HepG2 (cell line): ENCODE measurements at regions not wholly inside any gene's neighbourhood (a gene's known extent, or its start where the extent isn't known, plus 50 kb on each side); places are given as distances from the start of the nearest gene placed in this dataset.

ENCODE experiments used
- ATAC-seq: fragments of 200-7000 bp; cut with Tn5 transposase; 3 replicates; pipeline ENCODE4 v1.9.1; 2020; ENCODE audit warnings: mild to moderate bottlenecking, moderate library complexity
- BruUV-seq: library from RNA; stranded (reverse); fragments of 400-500 nt; replicated peaks from 2 replicates; lab custom pipeline; 2021; lab: Mats Ljungman, UMichigan
- CTCF ChIA-PET: fragments of 300-600 bp; formaldehyde crosslinking; extraction: SDS; loops from one replicate; lab custom pipeline; 2021; ENCODE audit warnings: low total read pairs, inconsistent platforms, low intra/inter-chr PET ratio; lab: Yijun Ruan, JAX
- POLR2A ChIA-PET: fragments of 350-600 bp; sonication (Branson Sonifier 250); formaldehyde crosslinking; loops from one replicate; lab custom pipeline; 2020; ENCODE audit warnings: antibody characterized with exemption, inconsistent platforms; lab: Yijun Ruan, JAX
- DNase-seq: peaks from one replicate; pipeline ENCODE4 v3.0.0-alpha.2; 2015; ENCODE audit warnings: low spot score
- FAIRE-seq: peaks from 3 replicates; lab custom pipeline; 2011; peaks lifted over from hg19 to GRCh38; lab: Jason Lieb, UNC
- H2AFZ ChIP-seq: one replicate; pipeline ENCODE4 v1.6.1; 2011; ENCODE audit warnings: low read length, inconsistent platforms
- H3K27ac ChIP-seq: fragments of 300-600 bp; 3 replicates; pipeline ENCODE4 v1.8.0; 2011; ENCODE audit warnings: mixed run types, mild to moderate bottlenecking, mixed read lengths, low read length, inconsistent platforms; ENCODE audit not compliant: insufficient read depth; ENCODE audit errors: extremely low read length
- H3K27me3 ChIP-seq, 2 experiments: fragments of 200-600 bp in 1 of 2; 2 replicates in 1 of 2; 3 replicates in 1 of 2; pipeline versions ENCODE4 v1.6.0 to v1.8.0; 2011; ENCODE audit warnings: low read length in 2 of 2, mild to moderate bottlenecking in 2 of 2, moderate library complexity in 2 of 2, inconsistent platforms in 1 of 2; ENCODE audit not compliant: insufficient read depth in 2 of 2, control insufficient read depth in 1 of 2
- H3K36me3 ChIP-seq, 2 experiments: fragments of 200-600 bp in 1 of 2; replicated peaks in 1 of 2; 2 replicates in 1 of 2; 3 replicates in 1 of 2; pipeline versions ENCODE4 v1.5.1 to v1.8.0; 2011; ENCODE audit warnings: low read length in 2 of 2, inconsistent platforms in 1 of 2; ENCODE audit not compliant: insufficient read depth in 2 of 2, control insufficient read depth in 1 of 2
- H3K4me1 ChIP-seq: 2 replicates; pipeline ENCODE4 v1.5.1; 2012; ENCODE audit warnings: low read length, inconsistent platforms; ENCODE audit not compliant: insufficient read depth
- H3K4me2 ChIP-seq: 2 replicates; pipeline ENCODE4 v1.6.0; 2011; ENCODE audit warnings: low read depth, low read length, inconsistent platforms
- H3K4me3 ChIP-seq, 3 experiments: fragments of 200-600 bp in 1 of 3; sonication (generic), shearing (Covaris generic) in 1 of 3; replicated peaks in 1 of 3; 2 replicates each; pipeline ENCODE4 v1.5.1; 2011 to 2016; ENCODE audit warnings: low read length in 3 of 3, inconsistent platforms in 2 of 3, low read depth in 2 of 3, mild to moderate bottlenecking in 2 of 3, control low read depth in 1 of 3, mixed read lengths in 1 of 3; ENCODE audit not compliant: insufficient read depth in 1 of 3
- H3K79me2 ChIP-seq: one replicate; pipeline ENCODE4 v1.6.1; 2011; ENCODE audit warnings: low read length, inconsistent platforms; ENCODE audit not compliant: insufficient read depth
- H3K9ac ChIP-seq: 2 replicates; pipeline ENCODE4 v1.6.0; 2011; ENCODE audit warnings: mild to moderate bottlenecking, low read depth, low read length, inconsistent platforms; ENCODE audit not compliant: insufficient read depth
- H3K9me3 ChIP-seq: 2 replicates; pipeline ENCODE4 v1.5.1; 2012; ENCODE audit warnings: mild to moderate bottlenecking, low read length
- H4K20me1 ChIP-seq: 2 replicates; pipeline ENCODE4 v1.6.0; 2011; ENCODE audit warnings: inconsistent platforms, mild to moderate bottlenecking, low read length, moderate library complexity; ENCODE audit not compliant: insufficient read depth
- E2F2 ChIP-seq: sonication (generic); formaldehyde crosslinking; IDR thresholded peaks from 2 replicates; pipeline ENCODE4 v1.4.0; 2020; ENCODE audit warnings: missing genetic modification reagents, borderline replicate concordance
- FOXO4 ChIP-seq: sonication (generic); formaldehyde crosslinking; conservative IDR thresholded peaks from 2 replicates; pipeline ENCODE4 v1.8.1; 2023; ENCODE audit warnings: missing genetic modification reagents
- HOXA5 ChIP-seq: sonication (generic); formaldehyde crosslinking; IDR thresholded peaks from 2 replicates; pipeline ENCODE4 v1.4.0; 2020; ENCODE audit warnings: missing genetic modification reagents
- NR3C1 ChIP-seq: sonication (generic); formaldehyde crosslinking; IDR thresholded peaks from 2 replicates; pipeline ENCODE4 v1.4.0; 2020; ENCODE audit warnings: missing genetic modification reagents
- POLR2AphosphoS2 ChIP-seq: IDR thresholded peaks from 2 replicates; pipeline ENCODE4 v1.6.1; 2011; ENCODE audit warnings: low read depth, low read length, improper control_type of control experiment
- SPEN ChIP-seq: sonication (generic); formaldehyde crosslinking; IDR thresholded peaks from 2 replicates; pipeline ENCODE4 v1.5.1; 2020; ENCODE audit warnings: low read depth, mild to moderate bottlenecking, missing genetic modification reagents
- SRY ChIP-seq: sonication (generic); formaldehyde crosslinking; IDR thresholded peaks from 2 replicates; pipeline ENCODE4 v1.8.0; 2022; ENCODE audit warnings: mild to moderate bottlenecking, missing genetic modification reagents
- YEATS4 ChIP-seq: sonication (generic); formaldehyde crosslinking; IDR thresholded peaks from 2 replicates; pipeline ENCODE4 v1.4.0; 2020; ENCODE audit warnings: missing genetic modification reagents, borderline replicate concordance
- ZBTB4 ChIP-seq: sonication (generic); formaldehyde crosslinking; IDR thresholded peaks from 2 replicates; pipeline ENCODE4 v1.4.0; 2020; ENCODE audit warnings: missing genetic modification reagents, mild to moderate bottlenecking, borderline replicate concordance
- ZNF235 ChIP-seq: sonication (generic); formaldehyde crosslinking; IDR thresholded peaks from 2 replicates; pipeline ENCODE4 v1.8.1; 2023; ENCODE audit warnings: mild to moderate bottlenecking, missing genetic modification reagents, borderline replicate concordance
- ZNF652 ChIP-seq: IDR thresholded peaks from 2 replicates; pipeline ENCODE4 v1.6.1; 2016; ENCODE audit warnings: low read depth, borderline replicate concordance
- WGBS: methylation state at CpG from one replicate; pipeline ENCODE4 v1.1.6; 2017; ENCODE audit warnings: low lambda C conversion rate; 5-methylcytosine and 5-hydroxymethylcytosine counted together
- in situ Hi-C: cut with HindIII; loops from 2 replicates; pipeline ENCODE4 v1.10.0; 2017; ENCODE audit warnings: low pct_unique_long_range_greater_than_20kb; ENCODE audit not compliant: extremely low pct_ligation_motif_present
- intact Hi-C: fragments of 100-400 bp; cut with micrococcal nuclease; formaldehyde crosslinking; loops from one replicate; pipeline ENCODE4 v1.10.0; 2022; ENCODE audit not compliant: unreplicated experiment

GRCh38 chr16:50950955-50951354 lies 200.1 kb downstream of the SALL1 start (continued):
- no peak for TF ChIP-seq ZNF235 (CRISPR knock-in tag)
- TF ChIP-seq NR3C1, result no peak
- TF ChIP-seq E2F2 (CRISPR knock-in tag), result no peak
- TF ChIP-seq HOXA5 (CRISPR knock-in tag), result no peak
- no peak for TF ChIP-seq ZNF652 (CRISPR knock-in tag)
- TF ChIP-seq FOXO4 (CRISPR knock-in tag), result no peak
- no peak for TF ChIP-seq POLR2AphosphoS2
- TF ChIP-seq, all 625 proteins: peak for 0

GRCh38 chr16:50948268-50948930 lies 202.7 kb downstream of the SALL1 start:
- no peaks in the 10 kb centered on the region for H3K9me3 ChIP-seq
- intact Hi-C loops (no loop called here), in situ Hi-C loops (no loop called here)
- DNase-seq (no peak), ATAC-seq (no peak), FAIRE-seq (no peak)
- POLR2A ChIA-PET, result no interaction called here
- H2AFZ ChIP-seq, result no peak overlapping the region
- BruUV-seq, result no TSS peak
- no peak overlapping the region for H3K4me2 ChIP-seq
- H3K4me3 ChIP-seq, result no peak overlapping the region
- no peaks in the 10 kb centered on the region for H3K4me1 ChIP-seq
- peaks cover 0 to 12% of the 10 kb centered on the region in 2 experiments; a peak in 2 of 5 replicates for H3K27me3 ChIP-seq
- TF ChIP-seq YEATS4 (CRISPR knock-in tag), result no peak
- TF ChIP-seq ZBTB4 (CRISPR knock-in tag), result no peak
- TF ChIP-seq SPEN, result no peak
- no peak for TF ChIP-seq SRY (CRISPR knock-in tag)
- no peaks in the 10 kb centered on the region for H4K20me1 ChIP-seq
- 53% methylated on average over 22 of the region's 22 CpGs for WGBS
- no peaks in the 10 kb centered on the region for H3K36me3 ChIP-seq
- CTCF ChIA-PET, result no interaction called here
- H3K27ac ChIP-seq, result no peak overlapping the region
- no peak overlapping the region for H3K9ac ChIP-seq
- H3K79me2 ChIP-seq, result no peaks in the 10 kb centered on the region
